GM21576 (cell line): ENCODE measurements at regions not wholly inside any gene's neighbourhood (a gene's known extent, or its start where the extent isn't known, plus 50 kb on each side); places are given as distances from the start of the nearest gene placed in this dataset.
A peak's percentile ranks its signal among the peaks of the same experiment; 100 is the strongest.
"Not testable (repeated sequence)": the region's sequence is repeated elsewhere in the genome, so short reads cannot be mapped to it uniquely, and the experiment has no call there.

ENCODE experiments used
- ATAC-seq: cut with Tn5 transposase; IDR thresholded peaks from one replicate; pipeline ENCODE4 v1.9.1; 2021; ENCODE audit warnings: mild to moderate bottlenecking, moderate library complexity; ENCODE audit not compliant: unreplicated experiment

DNA sequence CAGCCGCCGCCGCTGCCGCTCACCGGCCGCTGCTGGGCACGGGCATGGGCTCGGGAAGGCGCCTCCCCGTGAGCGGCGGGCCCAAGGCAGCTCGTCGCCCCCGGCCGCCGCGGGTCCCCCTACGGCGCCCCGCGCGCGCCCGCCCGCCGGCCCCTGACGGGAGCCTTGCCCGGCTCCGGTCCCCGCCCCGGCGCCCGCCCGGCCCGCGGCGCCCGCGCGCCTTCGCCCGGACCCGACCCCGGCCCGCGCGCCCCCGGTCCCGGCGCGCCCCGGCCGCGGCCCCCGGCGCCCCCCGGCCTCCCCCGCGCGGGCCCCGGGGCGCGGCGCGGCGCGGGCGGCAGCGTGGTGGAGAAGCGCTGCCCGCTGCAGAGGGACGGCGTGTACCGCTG lies 177.7 kb downstream of the OR4M2 start:
- ATAC-seq: no peak

DNA sequence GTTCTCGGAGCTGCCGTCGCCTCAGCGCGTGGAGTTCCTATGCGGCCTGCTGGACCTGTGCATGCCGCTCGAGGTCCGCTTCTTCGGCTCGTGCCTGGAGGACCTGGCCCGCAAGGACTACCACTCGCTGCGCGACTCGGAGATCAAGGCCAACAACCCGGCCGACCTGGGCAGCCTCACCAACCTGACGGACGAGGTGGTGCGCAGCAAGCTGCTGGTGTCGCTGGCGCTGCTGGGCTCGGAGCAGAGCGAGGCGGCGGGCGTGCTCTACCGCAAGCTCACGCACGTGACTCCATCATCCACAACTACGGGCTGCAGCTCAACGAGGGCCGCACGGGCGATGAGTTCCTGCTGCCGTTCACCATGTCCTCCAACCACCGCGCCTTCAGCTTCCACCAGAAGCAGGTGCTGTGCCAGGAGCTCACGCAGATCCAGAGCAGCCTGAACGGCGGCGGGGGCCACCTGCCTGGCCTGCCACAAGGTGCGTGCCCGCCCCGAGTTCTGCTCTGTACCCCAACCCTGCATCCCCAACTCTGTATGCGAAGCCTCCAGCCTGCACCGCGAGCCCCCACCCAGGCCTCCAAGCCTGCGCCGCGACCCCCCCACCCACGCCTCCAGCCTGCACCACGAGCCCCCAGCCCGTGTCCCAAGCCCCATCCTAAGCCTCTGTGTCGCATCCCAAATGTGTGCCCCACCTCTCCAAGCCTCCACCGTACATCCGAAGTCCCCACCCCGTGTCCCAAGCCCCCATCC lies 178.2 kb downstream of the OR4M2 start:
- ATAC-seq: no peak

DNA sequence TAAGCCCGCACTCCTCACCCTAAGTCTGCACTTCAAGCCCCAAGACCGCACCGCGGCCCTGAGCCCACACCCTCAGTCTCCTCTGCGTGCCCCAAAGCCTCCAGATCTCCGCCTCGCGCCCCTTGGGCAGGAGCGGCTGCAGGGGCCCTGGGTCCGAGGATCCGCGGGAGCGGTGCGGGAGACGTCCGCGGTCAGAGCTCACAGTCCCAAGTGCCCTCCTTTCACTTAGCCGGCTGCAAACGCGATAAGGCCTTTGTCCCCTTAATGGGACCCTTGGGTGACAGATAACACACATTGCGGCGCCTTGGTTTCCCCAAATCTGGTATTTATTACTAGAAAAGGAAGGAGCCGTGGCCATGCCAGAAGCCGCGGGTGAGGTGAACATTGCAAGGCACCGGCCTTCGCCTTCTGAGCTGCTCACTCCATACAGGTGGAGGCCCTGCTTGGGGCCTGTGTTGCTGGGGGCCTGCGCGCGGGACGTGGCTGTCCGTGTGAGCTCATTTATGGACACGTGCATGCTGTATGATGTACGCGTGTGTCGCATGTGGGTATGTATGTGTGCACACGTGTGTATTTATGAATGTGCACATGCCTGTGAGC lies 178.9 kb downstream of the OR4M2 start:
- not testable (repeated sequence) for ATAC-seq

DNA sequence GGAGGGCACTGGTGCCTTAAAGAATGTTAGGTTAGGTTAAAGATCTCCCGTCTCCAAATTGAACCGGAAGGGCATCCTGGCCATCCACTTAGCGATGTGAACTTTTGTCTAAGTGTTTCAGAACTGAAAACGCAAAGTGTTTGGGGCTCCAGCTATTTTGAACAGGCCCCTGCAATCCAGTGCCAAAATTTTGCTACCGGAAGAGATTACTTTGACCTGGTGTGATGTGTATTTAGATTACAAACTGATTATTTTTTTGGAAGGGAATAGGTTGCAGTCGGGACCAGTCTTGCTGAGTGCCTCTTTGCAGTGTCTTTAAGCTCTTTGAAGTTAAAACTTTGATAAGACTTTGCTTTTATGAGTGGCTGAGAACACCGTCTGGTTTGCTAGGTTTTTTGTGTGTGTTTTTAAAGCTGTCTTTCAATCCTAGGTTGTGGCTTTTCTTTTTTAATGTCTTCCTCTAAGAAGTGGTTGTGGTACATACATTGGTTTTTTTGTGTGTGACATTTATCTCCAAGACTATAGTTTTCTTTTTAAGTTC lies 179.6 kb downstream of the OR4M2 start:
- no peak for ATAC-seq

DNA sequence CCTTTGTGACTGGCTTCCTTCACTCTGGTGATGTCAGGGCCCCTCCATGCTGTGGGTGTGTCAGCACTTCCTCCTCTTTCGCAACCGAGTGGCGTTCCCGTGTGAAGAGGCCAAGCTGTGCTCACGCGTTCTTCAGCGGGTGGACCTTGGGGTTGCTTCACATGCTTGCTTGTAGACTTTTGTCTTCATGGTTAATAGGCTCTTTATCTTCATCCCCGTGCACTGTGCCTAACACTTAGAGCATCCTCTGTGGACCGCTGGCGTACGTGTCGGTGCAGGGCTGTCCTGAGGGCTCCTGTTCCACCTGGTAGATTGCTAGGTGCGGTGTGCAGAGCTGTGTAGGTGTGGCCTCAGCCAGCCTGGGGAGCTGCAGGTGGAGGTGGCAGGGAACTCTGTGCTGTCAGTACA lies 182.3 kb downstream of the OR4M2 start:
- ATAC-seq: no peak

DNA sequence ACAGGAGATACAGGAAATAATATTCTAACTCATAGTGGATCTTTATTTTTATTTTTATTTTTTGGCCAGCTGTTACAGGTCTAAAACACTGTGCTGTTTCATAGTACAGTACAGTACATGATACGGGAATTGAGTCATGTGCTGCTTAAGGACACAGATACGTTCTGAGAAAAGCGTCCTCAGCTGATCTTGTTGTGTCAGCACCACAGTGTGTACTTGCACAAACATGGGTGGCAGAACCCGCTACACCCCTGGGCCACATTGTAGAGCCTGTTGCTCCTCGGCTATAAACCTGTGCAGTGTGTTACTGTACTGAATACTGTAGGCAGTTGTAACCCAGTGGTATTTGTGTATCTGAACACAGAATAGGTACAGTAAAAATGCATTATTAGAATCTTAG lies 183.4 kb downstream of the OR4M2 start:
- ATAC-seq: no peak

DNA sequence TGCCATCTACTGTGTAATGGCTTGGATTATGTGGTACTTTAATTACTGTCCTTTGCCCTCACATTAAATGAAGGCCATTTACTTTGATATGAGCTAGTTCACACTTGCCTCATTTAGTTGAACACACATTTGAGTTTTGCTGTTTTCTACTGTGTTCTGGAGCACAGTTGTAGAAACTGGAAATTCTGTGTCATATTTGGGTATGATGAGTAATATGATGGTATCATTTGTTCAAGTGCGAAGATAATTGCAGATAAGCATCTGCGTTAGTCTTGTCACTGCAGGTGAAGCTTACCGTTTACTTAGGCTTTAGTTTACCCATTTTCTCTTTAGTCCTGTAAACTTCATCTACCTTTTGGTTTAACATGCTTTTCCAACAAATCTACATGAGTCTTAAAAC lies 183.9 kb downstream of the OR4M2 start:
- ATAC-seq: not testable (repeated sequence)

DNA sequence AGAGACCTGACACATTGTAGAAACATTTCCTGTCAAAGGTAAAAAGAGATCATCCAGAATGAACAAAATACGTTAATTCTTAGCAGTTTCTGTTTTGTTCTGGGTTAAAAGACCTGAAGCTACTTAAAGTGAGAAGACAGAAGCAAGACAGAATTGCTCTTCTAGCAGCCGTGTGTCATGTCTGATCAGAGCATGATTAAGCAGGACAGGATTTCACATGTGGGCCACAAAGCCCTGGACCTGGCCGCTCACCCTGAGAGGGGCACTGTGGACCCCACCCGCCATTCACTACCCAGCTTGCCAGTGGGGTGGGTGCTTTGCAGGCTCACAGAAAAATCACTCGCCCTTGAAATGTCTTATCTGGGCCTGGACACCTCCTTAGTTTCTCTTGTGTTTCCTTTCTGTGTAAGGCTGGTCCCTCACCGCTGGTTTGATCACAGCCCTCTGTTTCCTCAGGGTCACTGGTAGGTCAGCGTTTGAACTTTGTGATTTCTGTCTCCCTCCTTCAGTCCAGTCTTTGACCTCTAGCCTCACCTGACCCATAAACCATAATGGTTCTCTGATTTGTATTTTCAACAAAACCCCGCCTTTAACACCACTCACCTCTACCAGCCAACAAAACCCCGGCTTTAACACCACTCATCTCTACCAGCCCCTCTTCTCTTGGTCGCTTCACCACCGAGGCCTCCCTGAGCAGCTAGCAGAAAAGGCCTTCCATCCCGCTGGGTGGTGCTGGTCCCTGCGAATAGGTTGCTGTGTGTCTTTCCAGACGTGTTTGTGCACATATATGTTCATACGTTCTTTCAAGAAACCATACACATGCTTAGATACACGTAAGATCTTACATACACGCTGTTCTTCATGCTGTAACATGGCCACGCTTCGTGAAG lies 185.0 kb downstream of the OR4M2 start:
- ATAC-seq: no peak

DNA sequence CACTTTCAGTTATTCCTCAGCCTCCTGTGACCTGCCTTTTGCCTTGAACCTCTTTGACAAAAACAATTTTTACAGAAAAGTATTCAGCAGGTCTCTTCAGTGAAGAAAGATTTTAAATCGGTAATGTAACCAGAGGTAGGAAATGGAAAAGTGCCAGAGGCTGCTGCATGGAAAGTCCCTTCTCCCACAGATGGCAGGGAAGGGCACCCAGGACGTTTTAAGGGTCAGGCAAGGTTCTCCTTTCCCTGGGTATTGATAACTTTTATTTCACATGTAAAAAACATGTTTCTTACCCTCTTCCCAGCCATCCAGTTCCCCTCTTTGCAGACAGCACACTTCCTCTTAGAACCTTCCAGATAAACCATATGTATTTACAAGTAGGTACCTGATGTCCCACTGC lies 185.6 kb downstream of the OR4M2 start:
- ATAC-seq: no peak

DNA sequence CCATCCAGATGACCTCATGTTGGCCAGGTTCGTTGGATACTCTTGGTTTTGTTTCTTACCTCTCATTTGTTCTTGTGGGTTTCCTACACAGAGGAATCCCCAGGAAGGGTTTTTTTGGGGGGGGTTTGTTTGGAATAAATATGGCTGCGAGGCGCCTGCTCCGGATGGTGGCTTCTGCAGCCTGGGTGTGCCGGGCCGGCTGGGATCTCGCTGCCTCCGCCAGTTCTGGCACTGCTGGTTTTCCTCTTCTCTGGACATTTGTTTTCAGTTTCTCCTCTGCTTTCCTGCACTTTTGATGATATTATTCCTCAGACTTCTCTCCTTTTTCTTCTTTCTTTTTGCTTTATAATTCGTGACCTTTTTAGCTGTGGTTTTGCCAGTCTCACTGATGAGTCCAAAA lies 187.4 kb downstream of the OR4M2 start:
- no peak for ATAC-seq

DNA sequence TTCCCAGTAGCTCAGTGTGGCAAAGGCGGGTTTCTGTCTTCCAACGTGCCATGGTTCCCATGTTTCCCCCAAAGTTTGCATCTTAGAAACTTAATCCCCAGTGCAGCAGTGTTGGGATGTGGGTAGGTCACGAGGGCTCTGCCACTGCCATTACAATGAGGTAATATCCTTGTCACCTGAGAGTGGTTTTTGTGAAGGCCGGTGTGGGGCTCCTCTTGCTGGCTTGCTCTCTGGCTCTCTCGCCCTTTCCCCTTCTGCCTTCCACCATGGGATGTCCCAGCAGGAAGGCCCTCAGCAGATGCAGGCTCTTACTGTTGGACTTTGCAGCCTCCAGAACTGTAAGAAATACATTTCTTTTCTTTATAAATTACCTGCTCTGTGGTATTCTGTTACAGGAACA lies 187.9 kb downstream of the OR4M2 start:
- not testable (repeated sequence) for ATAC-seq

DNA sequence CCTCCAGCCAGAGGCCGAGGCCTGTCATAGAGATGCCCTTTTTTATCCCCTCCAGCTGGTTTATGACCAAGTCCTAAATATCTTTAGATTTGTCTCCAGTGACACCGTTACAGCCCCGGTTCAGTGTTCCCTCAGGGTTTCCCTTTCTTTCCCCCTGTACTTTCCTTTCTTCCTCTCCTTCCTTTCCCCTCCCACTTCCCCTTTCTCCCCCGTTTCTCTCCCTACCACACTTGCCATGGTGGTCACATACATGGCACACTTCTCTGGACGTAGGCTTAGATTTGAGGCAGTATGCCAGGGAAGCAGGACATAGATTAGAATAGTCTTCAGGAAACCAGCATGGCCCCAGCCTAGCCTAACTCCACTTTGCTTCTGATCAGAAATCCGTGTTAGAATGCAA lies 188.3 kb downstream of the OR4M2 start:
- not testable (repeated sequence) for ATAC-seq

DNA sequence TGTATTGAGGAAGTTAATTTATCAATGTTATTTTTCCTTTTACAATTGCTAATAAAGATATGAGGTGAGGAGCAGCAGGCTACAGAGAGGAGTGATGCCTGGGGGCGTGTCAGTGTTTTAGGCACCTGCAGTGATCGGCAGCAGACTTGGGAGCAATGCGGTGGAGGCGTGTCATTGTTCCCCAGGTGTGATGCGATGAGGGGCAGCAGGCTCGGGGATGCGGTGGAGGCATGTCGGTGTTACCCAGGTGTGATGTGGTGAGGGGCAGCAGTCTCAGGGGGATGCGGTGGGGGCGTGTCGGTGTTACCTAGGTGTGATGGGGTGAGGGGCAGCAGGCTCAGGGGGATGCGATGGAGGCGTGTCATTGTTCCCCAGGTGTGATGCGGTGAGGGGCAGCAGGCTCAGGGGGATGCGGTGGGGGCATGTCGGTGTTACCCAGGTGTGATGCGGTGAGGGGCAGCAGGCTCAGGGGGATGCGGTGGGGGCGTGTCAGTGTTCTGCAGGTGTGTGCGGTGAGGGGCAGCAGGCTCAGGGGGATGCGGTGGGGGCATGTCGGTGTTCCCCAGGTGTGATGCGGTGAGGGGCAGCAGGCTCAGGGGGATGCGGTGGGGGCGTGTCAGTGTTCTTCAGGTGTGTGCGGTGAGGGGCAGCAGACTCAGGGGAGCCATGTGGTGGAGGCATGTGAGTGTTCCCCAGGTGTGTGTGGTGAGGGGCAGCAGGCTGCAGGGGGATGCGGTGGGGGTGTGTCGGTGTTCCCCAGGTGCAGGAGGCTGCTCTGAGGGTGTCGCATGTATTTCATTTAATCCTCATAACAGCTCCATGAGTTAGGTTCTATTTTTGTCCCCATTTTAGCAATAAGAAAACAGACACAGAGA lies 186.2 kb upstream of the GOLGA6L22 start:
- not testable (repeated sequence) for ATAC-seq

DNA sequence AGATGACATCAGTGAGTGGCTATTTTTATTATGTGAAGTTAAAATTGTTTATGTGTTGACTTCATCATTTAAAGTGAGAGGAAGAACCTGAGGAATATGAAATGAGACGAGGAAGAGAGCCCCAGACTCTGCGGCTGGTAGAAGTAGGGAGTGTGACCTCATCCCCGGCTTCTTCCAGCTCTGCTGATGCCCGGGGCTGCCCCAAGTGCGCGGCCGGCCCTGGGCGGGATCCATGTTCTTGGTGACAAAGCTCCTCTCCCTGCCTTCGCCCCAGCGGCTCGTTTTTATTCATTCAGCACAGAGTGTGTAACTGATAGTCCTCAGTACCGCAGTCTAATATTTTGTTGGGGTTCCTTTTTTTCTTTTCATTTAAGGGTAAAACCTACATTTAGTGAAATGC lies 185.5 kb upstream of the GOLGA6L22 start:
- ATAC-seq: not testable (repeated sequence)

DNA sequence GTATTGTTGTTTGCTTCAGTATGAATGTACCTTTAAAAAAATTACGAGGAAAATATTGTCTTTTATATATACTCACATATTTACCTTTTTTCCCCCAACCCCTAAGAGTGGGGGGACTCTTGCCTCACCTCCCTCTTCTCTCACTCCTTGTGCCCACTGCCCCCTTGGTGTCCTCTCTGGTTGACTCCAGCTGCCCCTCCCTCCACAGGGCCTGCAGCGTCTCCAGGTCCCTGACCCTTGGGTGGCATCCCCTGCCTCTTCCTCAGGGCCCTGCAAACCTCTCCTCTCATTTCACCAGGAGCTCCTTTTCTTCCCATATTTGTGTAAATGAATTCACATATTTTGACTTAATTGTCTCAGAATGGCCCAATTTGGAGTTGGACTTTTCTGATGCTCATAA lies 184.3 kb upstream of the GOLGA6L22 start:
- ATAC-seq: not testable (repeated sequence)

DNA sequence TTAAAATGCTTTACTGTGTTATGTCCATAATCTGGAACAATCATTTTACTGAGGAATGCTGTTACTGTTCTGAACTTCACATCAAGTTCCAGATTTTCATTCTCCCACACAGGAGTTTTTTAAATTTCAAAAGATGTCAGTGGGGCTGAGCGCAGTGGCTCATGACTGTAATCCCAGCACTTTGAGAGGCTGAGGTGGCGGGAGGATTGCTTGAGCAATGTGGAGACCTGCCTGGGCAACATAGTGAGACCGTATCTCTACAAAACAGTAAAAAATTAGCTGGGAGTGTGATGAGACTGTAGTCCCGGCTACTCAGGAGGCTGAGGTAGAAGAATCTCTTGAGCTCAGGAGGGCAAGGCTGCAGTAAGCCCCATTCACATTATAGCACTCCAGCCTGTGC lies 177.9 kb upstream of the GOLGA6L22 start:
- ATAC-seq: not testable (repeated sequence)

DNA sequence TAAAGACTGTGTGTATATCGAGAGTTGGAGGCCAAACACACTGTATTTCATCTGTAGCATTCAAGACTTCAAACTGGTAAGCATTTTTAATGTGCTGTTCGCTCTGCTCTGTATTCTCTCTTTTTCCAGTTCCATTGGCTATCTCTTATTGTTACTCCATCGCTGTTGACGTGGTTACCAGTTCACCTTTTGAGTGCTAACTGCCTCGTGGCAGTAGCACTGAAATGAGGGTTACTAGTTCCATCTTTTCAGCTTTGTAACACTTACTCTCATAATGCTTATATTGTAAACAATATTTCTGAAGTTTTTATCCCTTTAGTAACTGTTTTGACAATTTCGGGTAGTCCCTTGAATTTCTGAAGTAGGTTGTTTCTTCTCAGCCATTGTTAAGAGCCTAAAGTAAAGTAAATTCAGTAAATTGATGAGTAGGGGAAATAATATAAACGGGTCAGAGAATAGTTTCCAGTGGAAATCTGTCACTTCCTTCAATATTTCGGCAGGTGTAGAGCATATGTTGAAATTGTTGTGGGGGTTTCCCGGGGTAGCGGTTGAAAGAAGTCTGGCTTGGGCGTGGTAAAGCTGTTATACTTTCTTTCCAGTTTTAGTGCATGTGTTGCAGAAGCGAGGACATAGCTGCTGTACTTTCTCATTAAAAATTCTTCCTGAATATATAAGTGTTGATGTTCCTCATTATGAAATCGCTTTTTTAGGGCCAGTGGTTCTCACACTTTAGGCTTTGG lies 175.7 kb upstream of the GOLGA6L22 start:
- peak; percentile 69 for ATAC-seq

DNA sequence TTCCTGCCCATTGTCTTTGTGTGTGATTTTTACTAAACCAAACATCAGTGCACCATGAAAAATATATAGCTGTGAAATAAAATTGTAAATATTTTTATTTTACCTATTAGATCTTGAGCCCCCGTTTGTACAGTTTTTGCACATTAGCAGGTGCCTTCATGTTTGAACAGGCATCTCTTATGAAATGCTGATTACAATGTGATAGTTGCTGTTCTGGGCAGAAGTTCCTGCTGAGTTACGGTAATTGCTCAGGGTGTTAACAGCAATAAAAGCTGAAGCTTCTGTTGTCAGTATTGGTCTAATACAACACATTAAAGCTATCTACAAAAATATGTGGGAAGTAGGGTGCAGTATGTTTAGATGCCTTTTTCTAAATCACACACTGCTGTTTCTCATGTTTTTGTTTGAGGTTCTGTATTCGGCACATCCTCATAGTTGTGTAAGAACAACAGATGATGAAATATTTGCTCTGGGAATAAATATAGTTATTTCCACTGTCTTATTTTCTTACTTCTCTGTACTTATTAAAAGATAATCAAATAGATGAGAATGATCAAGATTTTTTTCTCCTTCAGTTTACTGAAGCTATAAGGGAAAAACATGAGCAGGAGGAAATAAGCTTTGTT lies 173.8 kb upstream of the GOLGA6L22 start:
- ATAC-seq: not testable (repeated sequence)

DNA sequence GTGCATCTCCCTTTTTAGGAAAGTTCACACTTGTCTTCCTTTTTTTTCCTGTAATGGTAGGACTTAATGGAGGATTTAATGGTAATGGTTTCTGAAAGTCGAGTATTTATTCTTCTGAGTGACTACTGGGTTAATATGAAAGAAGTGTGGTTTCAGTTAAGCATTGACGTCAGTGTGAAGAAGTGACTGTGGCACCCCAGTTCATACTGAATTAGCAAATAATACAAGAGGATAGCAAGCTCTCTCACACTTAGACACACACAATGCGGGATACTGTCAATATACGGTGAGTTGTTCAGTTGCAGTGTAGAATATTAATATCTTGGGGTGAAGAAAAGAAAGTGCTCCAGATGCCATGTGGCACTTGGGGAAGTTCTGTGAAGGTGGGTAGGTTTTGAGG lies 167.6 kb upstream of the GOLGA6L22 start:
- ATAC-seq: not testable (repeated sequence)
